ENCODE measurements at regions not wholly inside any gene's neighbourhood (a gene's known extent, or its start where the extent isn't known, plus 50 kb on each side); places are given as distances from the start of the nearest gene placed in this dataset.

DNA sequence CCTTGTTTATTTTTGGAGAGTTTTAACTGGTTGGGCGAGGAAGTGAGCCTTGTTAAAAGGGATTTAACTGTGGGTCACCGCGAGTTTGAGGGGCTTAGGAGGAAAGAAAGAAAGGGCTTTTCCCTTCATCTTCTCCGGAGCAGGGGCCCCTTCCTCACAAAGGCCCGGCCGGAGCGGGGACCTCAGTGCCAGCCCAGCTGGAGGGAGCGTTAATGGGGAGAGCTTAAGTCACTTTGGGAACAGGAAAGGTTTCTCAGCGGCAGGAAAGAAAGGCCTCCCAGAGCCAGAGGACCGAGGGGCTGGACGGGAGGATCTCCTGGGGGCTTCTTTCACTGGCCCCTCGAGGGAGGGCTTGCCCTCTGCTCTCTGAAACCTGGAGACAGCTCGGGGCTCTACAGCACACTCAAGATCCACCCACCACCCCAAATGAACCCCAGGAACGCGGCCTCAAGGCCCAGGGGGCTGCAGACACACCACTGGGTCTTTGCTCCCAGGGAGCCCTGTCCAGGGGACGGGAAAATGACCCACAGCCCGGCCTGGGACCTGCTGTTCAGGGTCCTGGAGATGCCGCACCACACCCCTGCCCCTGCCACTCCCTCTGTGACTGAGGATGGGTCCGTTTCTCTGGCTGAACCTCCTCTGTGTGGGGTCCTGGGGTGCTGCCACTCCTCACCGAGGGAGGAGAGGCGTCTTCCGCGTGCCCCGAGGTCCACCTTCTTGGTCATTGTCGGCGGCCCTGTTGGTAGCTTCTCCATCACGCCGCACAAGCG lies 128.3 kb downstream of the URI1 start:
- TF ChIP-seq, protein P1, sequence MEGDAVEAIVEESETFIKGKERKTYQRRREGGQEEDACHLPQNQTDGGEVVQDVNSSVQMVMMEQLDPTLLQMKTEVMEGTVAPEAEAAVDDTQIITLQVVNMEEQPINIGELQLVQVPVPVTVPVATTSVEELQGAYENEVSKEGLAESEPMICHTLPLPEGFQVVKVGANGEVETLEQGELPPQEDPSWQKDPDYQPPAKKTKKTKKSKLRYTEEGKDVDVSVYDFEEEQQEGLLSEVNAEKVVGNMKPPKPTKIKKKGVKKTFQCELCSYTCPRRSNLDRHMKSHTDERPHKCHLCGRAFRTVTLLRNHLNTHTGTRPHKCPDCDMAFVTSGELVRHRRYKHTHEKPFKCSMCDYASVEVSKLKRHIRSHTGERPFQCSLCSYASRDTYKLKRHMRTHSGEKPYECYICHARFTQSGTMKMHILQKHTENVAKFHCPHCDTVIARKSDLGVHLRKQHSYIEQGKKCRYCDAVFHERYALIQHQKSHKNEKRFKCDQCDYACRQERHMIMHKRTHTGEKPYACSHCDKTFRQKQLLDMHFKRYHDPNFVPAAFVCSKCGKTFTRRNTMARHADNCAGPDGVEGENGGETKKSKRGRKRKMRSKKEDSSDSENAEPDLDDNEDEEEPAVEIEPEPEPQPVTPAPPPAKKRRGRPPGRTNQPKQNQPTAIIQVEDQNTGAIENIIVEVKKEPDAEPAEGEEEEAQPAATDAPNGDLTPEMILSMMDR (IDR thresholded peaks at IDR 0.05; ENCODE audit: poor library complexity) = no peak
- TF ChIP-seq EZH2 (IDR thresholded peaks at IDR 0.05; ENCODE audit: borderline replicate concordance) (no peak), EZH2phosphoT487 (IDR thresholded peaks at IDR 0.05; ENCODE audit: low read depth, severe bottlenecking, unreplicated experiment) (no peak)
